ENCODE measurements at regions not wholly inside any gene's neighbourhood (a gene's known extent, or its start where the extent isn't known, plus 50 kb on each side); places are given as distances from the start of the nearest gene placed in this dataset.
A peak's percentile ranks its signal among the peaks of the same experiment; 100 is the strongest.
"Not testable (repeated sequence)": the region's sequence is repeated elsewhere in the genome, so short reads cannot be mapped to it uniquely, and the experiment has no call there.

DNA sequence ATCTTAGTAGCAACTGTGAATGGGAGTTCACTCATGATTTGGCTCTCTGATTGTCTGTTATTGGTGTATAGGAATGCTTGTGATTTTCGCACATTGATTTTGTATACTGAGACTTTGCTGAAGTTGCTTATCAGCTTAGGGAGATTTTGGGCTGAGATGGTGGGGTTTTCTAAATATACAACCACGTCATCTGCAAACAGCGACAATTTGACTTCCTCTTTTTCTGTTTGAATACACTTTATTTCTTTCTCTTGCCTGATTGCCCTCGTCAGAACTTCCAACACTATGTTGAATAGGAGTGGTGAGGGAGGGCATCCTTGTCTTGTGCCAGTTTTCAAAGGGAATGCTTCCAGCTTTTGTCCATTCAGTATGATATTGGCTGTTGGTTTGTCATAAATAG, 1883.1 kb upstream of the TENM3 start:
- not testable (repeated sequence) for DNase-seq

GRCh38 chr4:180363815-180364214, 1879.4 kb upstream of the TENM3 start:
- no peak for DNase-seq

GRCh38 chr4:180372691-180373090, 1870.5 kb upstream of the TENM3 start:
- DNase-seq, result no peak

DNA sequence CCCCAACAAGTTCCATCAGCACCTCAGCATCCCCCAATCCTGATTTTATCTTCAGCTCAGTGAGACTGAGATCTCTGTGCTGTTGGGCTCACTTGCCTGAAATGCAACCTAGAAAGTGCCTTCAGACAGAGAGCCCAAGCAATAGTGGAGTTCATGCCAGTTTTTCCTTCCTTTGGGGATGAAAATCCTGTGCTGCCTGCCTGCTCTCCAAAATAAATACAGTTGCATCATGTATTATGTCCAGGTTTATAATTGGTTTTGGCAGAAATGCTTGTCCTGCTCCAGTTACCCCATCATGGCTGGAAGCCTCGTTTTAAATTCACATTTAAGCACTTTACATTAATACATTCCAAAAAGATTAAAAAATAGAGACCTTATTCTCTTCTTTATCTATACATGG, 1865.5 kb upstream of the TENM3 start:
- no peak for DNase-seq

DNA sequence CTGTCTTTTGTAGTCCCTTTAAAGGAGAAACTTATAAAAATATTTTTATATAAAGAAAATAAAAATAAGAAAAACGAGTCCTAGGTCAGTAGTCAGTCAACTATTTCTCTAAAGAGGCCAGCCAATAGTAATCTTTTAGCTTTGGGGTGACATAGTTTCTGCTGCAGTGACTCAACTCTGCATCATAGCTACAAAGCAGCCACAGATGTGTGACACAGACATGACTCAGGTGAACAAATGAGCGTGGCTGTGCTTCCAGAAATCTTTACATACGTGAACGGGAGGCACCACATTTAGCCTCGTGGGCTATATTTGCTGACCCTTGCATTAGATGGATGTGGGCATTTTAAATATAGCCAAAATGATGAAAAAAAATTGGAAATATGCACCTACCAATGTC, 1862.5 kb upstream of the TENM3 start:
- DNase-seq, result no peak

GRCh38 chr4:180391613-180392012, 1851.6 kb upstream of the TENM3 start:
- no peak for DNase-seq

DNA sequence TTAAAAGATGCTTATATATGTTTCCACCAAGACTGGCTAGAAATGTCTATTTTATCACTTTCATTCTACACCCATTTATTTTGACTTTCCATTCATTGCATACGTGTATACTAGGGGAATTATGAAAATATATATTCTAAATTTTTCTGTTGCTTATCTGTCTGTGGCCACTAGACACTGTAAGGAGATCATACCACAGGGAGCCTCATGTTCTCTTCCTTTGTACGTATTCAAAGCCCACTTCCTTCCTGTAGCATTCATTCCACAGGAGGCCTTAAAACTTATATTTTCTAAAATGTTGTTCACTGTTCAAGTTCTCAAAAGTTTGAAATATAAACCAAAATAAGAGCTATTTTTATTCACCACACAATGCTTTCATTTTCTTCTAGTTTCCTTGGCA, 1848.9 kb upstream of the TENM3 start:
- DNase-seq, result no peak

GRCh38 chr4:180394730-180395129, 1848.5 kb upstream of the TENM3 start:
- no peak for DNase-seq

GRCh38 chr4:180398564-180398963, 1844.6 kb upstream of the TENM3 start:
- no peak for DNase-seq

- DNase-seq, result no peak
Observed at GRCh38 chr4:180407275-180407885, 1835.8 kb upstream of the TENM3 start.

DNA sequence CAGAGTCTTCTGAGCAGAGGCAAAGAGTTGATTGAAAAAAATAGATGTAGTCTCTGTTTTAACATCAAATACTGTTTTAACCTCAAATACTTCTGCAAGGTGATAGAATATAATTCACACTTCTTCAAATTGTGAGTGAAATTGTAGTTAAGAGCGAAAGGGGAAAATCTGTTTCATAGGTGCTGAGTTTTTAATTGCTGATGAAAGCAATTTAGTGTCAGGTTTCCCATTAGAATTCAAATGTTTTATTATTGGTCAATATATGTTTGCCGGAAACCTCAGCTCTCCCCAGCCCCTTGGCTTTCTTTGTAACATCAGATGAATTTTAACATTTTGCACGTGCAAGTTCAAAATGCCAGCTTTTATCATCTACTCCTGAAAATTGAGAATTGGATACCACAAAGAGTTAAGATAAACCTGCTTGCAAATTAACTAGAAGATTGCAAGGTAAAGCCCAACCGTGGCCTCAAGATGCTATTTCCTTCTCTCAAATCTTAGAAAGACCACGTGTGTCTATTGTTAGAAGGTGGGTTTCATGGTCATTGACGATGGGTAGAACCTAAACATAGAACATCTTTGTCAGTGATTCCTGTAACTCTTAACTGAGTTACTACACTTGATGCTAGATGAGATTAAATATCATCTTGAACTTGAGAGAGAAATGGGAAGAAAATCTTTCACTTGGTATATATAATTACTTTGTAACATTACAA, 1824.2 kb upstream of the TENM3 start:
- no peak for DNase-seq

DNA sequence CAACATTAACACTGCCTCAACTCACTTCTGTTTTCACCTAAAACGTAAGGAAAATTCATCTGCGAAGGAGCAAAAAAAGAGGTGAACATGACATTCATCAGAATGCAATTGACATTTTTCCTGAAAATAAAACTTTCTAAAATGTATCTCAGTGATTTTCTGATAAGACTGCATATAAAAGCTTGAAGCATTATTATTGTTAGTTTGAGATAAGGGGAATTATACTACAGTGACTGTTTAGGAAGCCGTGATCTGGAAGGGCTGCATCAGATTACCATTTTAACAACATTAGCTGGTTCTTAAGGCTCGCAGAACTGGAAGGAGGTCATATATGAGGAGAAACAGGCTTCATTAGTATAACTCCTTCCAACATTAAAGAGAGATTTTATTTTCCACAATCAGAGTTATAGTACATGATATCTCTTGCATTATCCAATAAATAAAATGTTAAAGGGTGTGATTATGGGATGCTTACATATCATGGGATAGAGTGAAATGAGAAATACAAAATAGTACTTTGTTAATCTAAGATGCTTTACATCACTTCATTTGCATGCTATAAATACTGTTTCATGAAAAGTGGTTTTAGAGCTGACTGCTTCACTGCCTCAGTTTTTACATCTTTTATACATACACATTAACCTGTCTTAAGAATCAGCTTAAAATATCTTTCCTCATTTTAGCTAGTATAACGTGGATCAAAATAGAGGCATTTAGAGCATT, 1820.1 kb upstream of the TENM3 start:
- DNase-seq, result no peak

DNA sequence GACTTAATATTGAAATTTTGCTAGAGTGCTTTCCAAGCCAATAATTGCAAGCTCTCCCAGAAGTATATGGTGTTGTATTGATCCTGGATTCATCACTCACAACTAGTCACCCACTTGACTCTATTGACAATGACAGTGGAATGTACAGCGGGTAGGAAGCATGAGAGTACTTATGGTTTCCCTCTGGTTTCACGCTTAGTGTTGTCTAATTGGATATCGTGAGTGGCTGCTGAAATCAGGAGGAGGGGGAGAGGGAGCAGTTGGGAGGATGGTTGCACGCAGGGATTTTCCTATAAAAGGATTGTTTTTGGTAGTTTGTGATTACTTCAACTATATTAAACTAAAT, 1819.5 kb upstream of the TENM3 start:
- DNase-seq, result no peak

DNA sequence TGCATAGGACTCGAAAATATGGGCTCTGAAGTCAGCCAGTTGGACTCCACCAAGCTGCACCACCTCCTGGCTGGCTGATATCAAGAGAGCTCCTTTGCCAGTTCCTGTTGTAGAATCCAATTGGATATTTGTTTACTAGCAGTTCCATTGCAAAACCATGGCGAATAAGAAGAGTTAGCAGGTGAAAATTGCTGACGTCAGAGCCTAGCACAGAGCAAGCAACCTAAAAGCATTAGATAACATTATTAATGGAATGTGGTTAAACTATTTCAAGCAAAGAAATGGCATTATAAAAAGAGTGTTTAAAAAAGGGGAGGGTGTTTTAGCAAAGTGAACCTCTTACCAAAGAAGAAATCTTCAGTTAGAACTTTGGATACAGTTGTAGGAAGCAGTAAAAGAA, 1816.3 kb upstream of the TENM3 start:
- no peak for DNase-seq

DNA sequence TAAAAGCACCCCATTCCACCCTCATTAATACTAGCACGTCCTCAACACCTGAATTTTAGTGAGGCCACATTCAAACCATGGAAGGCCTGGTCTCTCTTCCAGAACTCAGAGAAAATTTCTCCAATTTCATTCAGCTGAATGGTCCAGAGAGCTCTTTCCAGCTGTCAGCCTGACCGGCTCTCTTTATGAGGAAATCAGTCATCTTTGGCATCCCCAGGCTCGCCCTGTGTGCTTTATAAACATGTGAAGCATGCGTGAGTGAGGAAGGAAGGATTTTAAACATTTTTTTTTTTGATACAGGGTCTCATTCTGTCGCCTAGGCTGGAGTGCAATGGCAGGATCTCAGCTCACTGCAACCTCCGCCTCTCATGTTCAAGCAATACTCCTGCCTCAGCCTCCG, 1812.9 kb upstream of the TENM3 start:
- no peak for DNase-seq

DNA sequence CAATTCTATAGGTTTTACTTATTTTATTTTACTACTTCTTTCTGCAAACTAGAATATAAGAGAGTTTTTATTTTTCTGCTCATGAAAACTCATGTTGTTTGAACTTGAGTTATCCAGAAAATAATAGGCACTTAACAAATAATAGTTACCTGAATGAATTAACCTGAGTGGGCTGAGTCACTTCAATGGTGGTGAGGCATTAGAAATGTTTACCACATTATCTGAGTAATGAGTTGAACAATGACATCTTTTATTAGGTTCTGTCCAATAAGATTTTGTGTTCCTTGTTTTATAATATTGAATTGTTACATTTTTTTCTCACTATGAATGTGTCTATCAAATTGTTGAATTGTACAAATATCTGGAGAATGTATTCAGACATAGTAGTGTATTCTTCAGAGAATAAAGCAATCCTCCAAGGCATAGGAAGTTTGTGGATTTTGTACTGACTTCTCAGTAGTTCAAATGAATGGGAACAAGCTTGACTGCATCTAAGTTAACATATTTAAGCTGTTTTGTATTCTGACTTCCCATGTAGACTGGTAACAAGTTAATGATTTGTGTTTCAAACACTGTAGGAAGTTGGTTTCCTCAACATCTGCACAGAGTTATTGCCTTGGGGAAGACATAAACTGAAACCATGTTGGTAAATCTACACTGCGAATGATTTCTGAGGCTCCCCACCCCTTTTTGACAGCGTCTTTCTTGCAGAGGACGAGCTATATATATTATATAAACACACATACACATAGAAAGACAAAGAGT, 1808.9 kb upstream of the TENM3 start:
- DNase-seq, result no peak

DNA sequence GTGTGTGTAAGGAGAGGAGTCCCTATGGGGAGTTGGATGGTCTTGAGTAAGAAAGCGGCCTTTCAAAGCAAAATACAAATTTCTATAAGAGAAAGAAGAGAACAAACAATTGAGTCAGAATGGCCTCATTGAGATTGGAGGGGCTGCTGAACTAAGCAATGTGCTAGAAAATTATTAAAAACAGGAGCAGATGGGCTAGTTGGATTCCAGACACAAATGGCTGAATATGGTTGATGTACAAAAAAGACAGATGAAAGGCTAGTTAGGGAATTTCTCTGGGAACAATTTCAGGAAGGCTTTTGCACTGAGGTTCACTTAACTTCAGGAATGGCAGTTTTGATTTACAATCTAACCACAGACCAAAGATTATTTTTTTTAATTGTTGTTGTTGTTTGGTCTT, 1806.8 kb upstream of the TENM3 start:
- no peak for DNase-seq

DNA sequence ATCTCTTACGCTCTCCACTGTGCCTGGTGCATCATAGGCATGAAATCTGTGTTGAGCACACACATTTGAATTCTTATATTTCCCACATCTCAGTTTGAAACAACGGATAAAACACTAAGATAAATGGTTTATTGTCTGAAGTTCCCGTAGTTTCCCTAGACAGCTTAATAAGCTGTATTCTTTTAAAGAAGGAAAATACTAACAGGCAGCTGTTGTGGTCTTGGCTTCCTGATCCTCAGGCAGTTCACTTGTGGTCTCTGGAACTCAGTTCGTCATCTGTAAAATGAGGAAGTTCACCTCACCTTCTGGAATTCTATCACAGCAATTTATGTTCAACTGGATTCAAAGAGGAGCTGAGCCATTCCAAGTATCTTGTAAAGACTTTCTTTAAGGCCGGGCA, 1805.6 kb upstream of the TENM3 start:
- no peak for DNase-seq

DNA sequence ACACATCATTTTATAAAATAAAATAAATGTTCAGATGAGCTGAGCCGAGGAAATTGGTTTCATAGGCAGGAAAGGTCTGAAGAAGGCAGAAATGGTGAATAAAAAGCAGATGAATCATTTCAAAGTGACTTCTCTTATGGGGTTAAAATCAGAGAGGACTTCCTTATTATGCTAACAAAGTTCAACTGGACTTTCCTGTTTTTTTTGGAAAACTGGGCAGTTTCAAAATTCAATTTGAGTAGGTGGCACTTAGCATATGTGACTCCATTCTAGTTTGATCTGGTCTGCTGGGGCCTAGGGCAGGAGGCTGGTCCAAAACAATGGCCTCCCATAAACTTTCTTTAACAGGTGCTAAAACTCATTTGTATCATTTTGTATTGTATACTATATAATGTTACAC, 1794.9 kb upstream of the TENM3 start:
- no peak for DNase-seq

GRCh38 chr4:180449395-180449956, 1793.7 kb upstream of the TENM3 start:
- peak; percentile 0 for DNase-seq

DNA sequence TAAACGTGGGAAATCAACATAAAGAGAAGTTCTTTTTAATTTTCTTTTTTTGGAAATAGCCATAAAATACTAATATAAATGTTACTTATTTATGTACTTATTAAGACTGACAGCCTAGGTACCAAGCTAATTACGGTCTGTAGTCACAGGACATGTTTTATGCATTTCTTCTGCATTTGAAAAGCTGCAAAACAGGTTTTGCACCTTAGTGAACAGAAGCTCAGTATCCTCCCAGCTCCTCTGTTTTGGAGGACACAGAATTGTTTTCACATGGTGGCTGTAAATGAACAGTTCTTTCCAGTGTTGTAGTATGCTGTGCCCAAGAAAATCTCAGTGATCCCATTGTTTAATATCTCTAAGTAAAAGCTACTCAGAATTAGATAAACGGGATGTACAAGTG, 1788.0 kb upstream of the TENM3 start:
- no peak for DNase-seq

- DNase-seq, result no peak
Observed at GRCh38 chr4:180456928-180457327, 1786.3 kb upstream of the TENM3 start.

- no peak for DNase-seq
Observed at GRCh38 chr4:180462116-180462515, 1781.1 kb upstream of the TENM3 start.
